Loucy (cell line): ENCODE measurements at regions not wholly inside any gene's neighbourhood (a gene's known extent, or its start where the extent isn't known, plus 50 kb on each side); places are given as distances from the start of the nearest gene placed in this dataset.

Experiments
- CTCF ChIP-seq: fragments of 200-600 bp; sonication (generic); conservative IDR thresholded peaks from 2 replicates; pipeline ENCODE4 v1.5.1; 2014; ENCODE audit warnings: mild to moderate bottlenecking, antibody characterized with exemption, low read length
- EZH2phosphoT487 ChIP-seq: fragments of 200-600 bp; IDR thresholded peaks from 2 replicates; pipeline ENCODE4 v1.6.1; 2018; ENCODE audit warnings: antibody characterized with exemption, mild to moderate bottlenecking, moderate library complexity, borderline replicate concordance

- TF ChIP-seq CTCF (no peak), EZH2phosphoT487 (no peak)
Observed at GRCh38 chrX:45775468-45775867, 574.8 kb upstream of the DIPK2B start.
